HCT116 (cell line): ENCODE measurements at regions not wholly inside any gene's neighbourhood (a gene's known extent, or its start where the extent isn't known, plus 50 kb on each side); places are given as distances from the start of the nearest gene placed in this dataset.

ENCODE experiments used
- ATAC-seq: fragments of 200-7000 bp; cut with Tn5 transposase; 2 replicates; pipeline ENCODE4 v1.9.1; 2020; ENCODE audit warnings: mild to moderate bottlenecking, moderate library complexity
- BruUV-seq: library from RNA; stranded (reverse); fragments of 400-500 nt; replicated peaks from 2 replicates; lab custom pipeline; 2021; lab: Mats Ljungman, UMichigan
- CTCF ChIA-PET: fragments of 300-600 bp; sonication (Branson Sonifier 250); formaldehyde crosslinking; loops from one replicate; lab custom pipeline; 2021; ENCODE audit warnings: antibody characterized with exemption; lab: Charles Lee
- POLR2A ChIA-PET: fragments of 300-600, 350-600 bp; sonication (Branson Sonifier 250); formaldehyde crosslinking; loops from one replicate; lab custom pipeline; 2021; ENCODE audit warnings: antibody characterized with exemption; lab: Charles Lee
- RAD21 ChIA-PET, 2 experiments: fragments of 300-600 bp; sonication (Branson Sonifier 250); formaldehyde crosslinking; loops; one replicate each; lab custom pipeline; 2023; ENCODE audit warnings: low total read pairs in 2 of 2; ENCODE audit not compliant: uncharacterized antibody in 2 of 2, unreplicated experiment in 2 of 2, low non-redundant PET in 1 of 2; lab: Charles Lee
- DNase-seq: peaks from one replicate; pipeline ENCODE4 v3.0.0-alpha.2; 2010; ENCODE audit warnings: low read depth, low spot score
- H2AFZ ChIP-seq: fragments of 200-600 bp; shearing (Covaris generic), sonication (generic); 2 replicates; pipeline ENCODE4 v1.6.1; 2017; ENCODE audit warnings: low read depth, mixed run types, mixed read lengths, antibody characterized with exemption, low read length; ENCODE audit not compliant: poor library complexity, severe bottlenecking
- H3K27ac ChIP-seq: 2 replicates; pipeline ENCODE4 v1.5.1; 2012; ENCODE audit warnings: low read depth, low read length
- H3K27me3 ChIP-seq: fragments of 200-600 bp; sonication (generic); 2 replicates; pipeline ENCODE4 v1.6.1; 2016; ENCODE audit warnings: mixed run types, low read length, mixed read lengths; ENCODE audit not compliant: insufficient read depth
- H3K36me3 ChIP-seq, 2 experiments: fragments of 200-500 bp in 1 of 2; fragments of 200-600 bp in 1 of 2; sonication (Bioruptor generic) in 1 of 2; sonication (generic) in 1 of 2; 2 replicates each; pipeline versions ENCODE4 v1.5.1 to v1.6.1; 2014 to 2016; ENCODE audit warnings: low read length in 2 of 2, inconsistent platforms in 1 of 2, mixed read lengths in 1 of 2, mixed run types in 1 of 2; ENCODE audit not compliant: insufficient read depth in 2 of 2, control insufficient read depth in 1 of 2
- H3K4me1 ChIP-seq, 2 experiments: fragments of 200-600 bp in 1 of 2; sonication (generic) in 1 of 2; 2 replicates each; pipeline versions ENCODE4 v1.5.1 to v1.6.1; 2012 to 2017; ENCODE audit warnings: low read length in 2 of 2, inconsistent platforms in 1 of 2, mild to moderate bottlenecking in 1 of 2, mixed read lengths in 1 of 2, mixed run types in 1 of 2, moderate library complexity in 1 of 2; ENCODE audit not compliant: insufficient read depth in 2 of 2, control insufficient read depth in 1 of 2
- H3K4me2 ChIP-seq: fragments of 200-600 bp; sonication (generic); 2 replicates; pipeline ENCODE4 v1.6.1; 2017; ENCODE audit warnings: mixed run types, low read length, mixed read lengths
- H3K4me3 ChIP-seq, 2 experiments: fragments of 200-600 bp in 1 of 2; sonication (generic) in 1 of 2; replicated peaks in 1 of 2; 2 replicates each; pipeline ENCODE4 v1.5.1; 2011 to 2016; ENCODE audit warnings: low read length in 2 of 2, control low read depth in 1 of 2, low read depth in 1 of 2, mild to moderate bottlenecking in 1 of 2, mixed read lengths in 1 of 2, mixed run types in 1 of 2
- H3K79me2 ChIP-seq: fragments of 200-600 bp; sonication (generic); 2 replicates; pipeline ENCODE4 v1.6.1; 2017; ENCODE audit warnings: mild to moderate bottlenecking, mixed run types, low read length, moderate library complexity, mixed read lengths; ENCODE audit not compliant: insufficient read depth
- H3K9ac ChIP-seq: fragments of 200-600 bp; sonication (generic); 2 replicates; pipeline ENCODE4 v1.6.1; 2016; ENCODE audit warnings: low read length, mixed read lengths
- H3K9me2 ChIP-seq: fragments of 200-600 bp; sonication (generic), shearing (Covaris generic); 2 replicates; pipeline ENCODE4 v1.6.1; 2017; ENCODE audit warnings: mixed run types, mild to moderate bottlenecking, moderate library complexity; ENCODE audit not compliant: insufficient read depth
- H3K9me3 ChIP-seq, 2 experiments: fragments of 200-500 bp in 1 of 2; fragments of 200-600 bp in 1 of 2; sonication (Bioruptor generic) in 1 of 2; sonication (generic) in 1 of 2; 2 replicates each; pipeline ENCODE4 v1.6.1; 2014 to 2017; ENCODE audit warnings: low read length in 2 of 2, mixed read lengths in 2 of 2, inconsistent platforms in 1 of 2, low read depth in 1 of 2, mild to moderate bottlenecking in 1 of 2, mixed run types in 1 of 2, moderate library complexity in 1 of 2; ENCODE audit not compliant: control insufficient read depth in 1 of 2, insufficient read depth in 1 of 2
- H4K20me1 ChIP-seq: fragments of 200-600 bp; sonication (generic), shearing (Covaris generic); 2 replicates; pipeline ENCODE4 v1.6.1; 2017; ENCODE audit warnings: mixed run types, mild to moderate bottlenecking, moderate library complexity; ENCODE audit not compliant: insufficient read depth
- CEBPB ChIP-seq: IDR thresholded peaks from 2 replicates; pipeline ENCODE4 v1.6.1; 2012; ENCODE audit warnings: low read depth
- CTCF ChIP-seq, 3 experiments: fragments of 200-600 bp in 1 of 3; sonication (generic) in 1 of 3; IDR thresholded peaks in 2 of 3; conservative IDR thresholded peaks in 1 of 3; 2 replicates each; pipeline ENCODE4 v1.5.1; 2012 to 2017; ENCODE audit warnings: low read depth in 2 of 3, low read length in 2 of 3, antibody characterized with exemption in 1 of 3, borderline replicate concordance in 1 of 3, control low read depth in 1 of 3, mild to moderate bottlenecking in 1 of 3, mixed read lengths in 1 of 3, mixed run types in 1 of 3, moderate library complexity in 1 of 3; ENCODE audit not compliant: insufficient read depth in 1 of 3
- EGR1 ChIP-seq: IDR thresholded peaks from 2 replicates; pipeline ENCODE4 v1.6.1; 2012; ENCODE audit warnings: low read depth
- EZH2 ChIP-seq: fragments of 200-600 bp; sonication (generic); IDR thresholded peaks from 2 replicates; pipeline ENCODE4 v1.6.1; 2017; ENCODE audit warnings: antibody characterized with exemption, mixed run types
- EZH2phosphoT487 ChIP-seq: fragments of 200-600 bp; IDR thresholded peaks from 2 replicates; pipeline ENCODE4 v1.6.1; 2018; ENCODE audit warnings: antibody characterized with exemption, borderline replicate concordance
- JUND ChIP-seq: IDR thresholded peaks from 2 replicates; pipeline ENCODE4 v1.6.1; 2012
- MAX ChIP-seq: IDR thresholded peaks from 2 replicates; pipeline ENCODE4 v1.6.1; 2012
- RAD21 ChIP-seq: IDR thresholded peaks from 2 replicates; pipeline ENCODE4 v1.6.1; 2012; ENCODE audit warnings: low read depth, mild to moderate bottlenecking
- SP1 ChIP-seq: IDR thresholded peaks from 2 replicates; pipeline ENCODE4 v1.6.1; 2012; ENCODE audit warnings: low read depth
- SRF ChIP-seq: IDR thresholded peaks from 2 replicates; pipeline ENCODE4 v1.6.1; 2012; ENCODE audit warnings: low read depth
- TCF7L2 ChIP-seq: IDR thresholded peaks from 2 replicates; pipeline ENCODE4 v1.7.0; 2011; ENCODE audit warnings: borderline replicate concordance, inconsistent platforms; ENCODE audit not compliant: insufficient read depth, insufficient read length; ENCODE audit errors: extremely low read depth
- YY1 ChIP-seq: IDR thresholded peaks from 2 replicates; pipeline ENCODE4 v1.6.1; 2011; ENCODE audit warnings: low read length, low read depth, moderate library complexity, mild to moderate bottlenecking; ENCODE audit not compliant: insufficient replicate concordance; ENCODE audit errors: extremely low read depth
- ZBTB33 ChIP-seq: IDR thresholded peaks from 2 replicates; pipeline ENCODE4 v1.6.1; 2011; ENCODE audit warnings: mild to moderate bottlenecking, low read length, moderate library complexity; ENCODE audit not compliant: insufficient replicate concordance; ENCODE audit errors: extremely low read depth
- ZFX ChIP-seq: fragments of 450-650 bp; IDR thresholded peaks from 2 replicates; pipeline ENCODE4 v1.6.1; 2017
- ZNF274 ChIP-seq: fragments of 200-500 bp; sonication (Bioruptor generic); IDR thresholded peaks from 2 replicates; pipeline ENCODE4 v1.6.1; 2014; ENCODE audit warnings: mild to moderate bottlenecking, low read depth, low read length, inconsistent platforms
- intact Hi-C: fragments of 100-400 bp; cut with micrococcal nuclease; formaldehyde crosslinking; loops from 2 replicates; pipeline ENCODE4 v1.10.0; 2022

- TF ChIP-seq YY1 (no peak), TCF7L2 (no peak)
Measured at GRCh38 chr15:85297537-85297936, 82.9 kb upstream of the AKAP13 start (continued).

- Histone ChIP-seq H3K4me1 (peaks cover 0 to 7% of the 10 kb centered on the region in 2 experiments; a peak in 1 of 4 replicates), H2AFZ (no peak overlapping the region), H3K4me2 (no peak overlapping the region), H3K9ac (no peak overlapping the region), H3K9me3 (no peaks in the 10 kb centered on the region), H3K79me2 (no peaks in the 10 kb centered on the region), H3K36me3 (no peaks in the 10 kb centered on the region), H4K20me1 (no peaks in the 10 kb centered on the region), H3K27ac (no peak overlapping the region), H3K27me3 (no peaks in the 10 kb centered on the region), H3K4me3 (no peak overlapping the region), H3K9me2 (no peaks in the 10 kb centered on the region)
- POLR2A ChIA-PET = no interaction called here
- no peak for DNase-seq
- ATAC-seq = no peak
- RAD21 ChIA-PET = interaction anchor here in 1 of 2 experiments (0.7 kb wide), 1 partner anchor 458 kb away, joined by 3 read pairs; no protein-coding TSS in a partner anchor
- no TSS peak for BruUV-seq
- CTCF ChIA-PET = interaction anchor here (1.0 kb wide), 1 partner anchor 207 kb away, joined by 5 read pairs; no protein-coding TSS in a partner anchor
- no peak for TF ChIP-seq EZH2phosphoT487
- no peak for TF ChIP-seq ZBTB33
- TF ChIP-seq MAX = no peak
- TF ChIP-seq ZFX = no peak
- TF ChIP-seq CEBPB = no peak
- no peak for TF ChIP-seq EZH2
- no peak for TF ChIP-seq ZNF274
- TF ChIP-seq EGR1 = no peak
- TF ChIP-seq YY1 = no peak
- TF ChIP-seq CTCF (IDR thresholded peaks at IDR 0.05 in 2 of 3, conservative IDR thresholded peaks at IDR 0.05 in 1 of 3; ENCODE audit: borderline replicate concordance in 1 of 3, insufficient read depth in 1 of 3, low read depth in 2 of 3, low read length in 2 of 3) = no peak
- no peak for TF ChIP-seq SP1
- TF ChIP-seq JUND = no peak
- no peak for TF ChIP-seq TCF7L2
- no peak for TF ChIP-seq RAD21
- TF ChIP-seq SRF = no peak
- intact Hi-C loops = no loop called here
Measured at GRCh38 chr15:85298366-85298765, 82.0 kb upstream of the AKAP13 start.
